Right atrium auricular region (tissue), 2 donors: ENCODE measurements at regions not wholly inside any gene's neighbourhood (a gene's known extent, or its start where the extent isn't known, plus 50 kb on each side); places are given as distances from the start of the nearest gene placed in this dataset.

ENCODE experiments used
- DNase-seq: peaks from one replicate; pipeline ENCODE4 v3.0.0-alpha.2; 2019; ENCODE audit warnings: low spot score
- H3K27ac ChIP-seq, 2 donors: fragments of 200-600 bp; sonication (generic); 1 replicate in 1 of 2; 2 replicates in 1 of 2; pipeline ENCODE4 v1.5.1; 2016 to 2019
- H3K27me3 ChIP-seq, 2 donors: fragments of 200-600 bp; sonication (generic); one replicate each; pipeline versions ENCODE4 v1.5.1 to v1.6.0; 2017 to 2019
- H3K36me3 ChIP-seq: fragments of 200-600 bp; sonication (generic); one replicate; pipeline ENCODE4 v1.5.1; 2016
- H3K4me1 ChIP-seq, 2 donors: fragments of 200-600 bp; sonication (generic); one replicate each; pipeline versions ENCODE4 v1.5.1 to v1.6.0; 2017 to 2019
- H3K4me3 ChIP-seq, 2 donors: fragments of 200-600 bp; sonication (generic); 1 replicate in 1 of 2; 2 replicates in 1 of 2; pipeline ENCODE4 v1.5.1; 2017 to 2019; ENCODE audit warnings: mild to moderate bottlenecking in 1 of 2, moderate library complexity in 1 of 2
- H3K9me3 ChIP-seq, 2 donors: fragments of 200-600 bp; sonication (generic); one replicate each; pipeline ENCODE4 v1.5.1; 2019
- TF ChIP-seq, protein P1 (sequence below), 2 donors: fragments of 200-600 bp; sonication (generic); IDR thresholded peaks; one replicate each; pipeline ENCODE4 v1.5.1; 2019; ENCODE audit warnings: antibody characterized with exemption in 2 of 2

DNA sequence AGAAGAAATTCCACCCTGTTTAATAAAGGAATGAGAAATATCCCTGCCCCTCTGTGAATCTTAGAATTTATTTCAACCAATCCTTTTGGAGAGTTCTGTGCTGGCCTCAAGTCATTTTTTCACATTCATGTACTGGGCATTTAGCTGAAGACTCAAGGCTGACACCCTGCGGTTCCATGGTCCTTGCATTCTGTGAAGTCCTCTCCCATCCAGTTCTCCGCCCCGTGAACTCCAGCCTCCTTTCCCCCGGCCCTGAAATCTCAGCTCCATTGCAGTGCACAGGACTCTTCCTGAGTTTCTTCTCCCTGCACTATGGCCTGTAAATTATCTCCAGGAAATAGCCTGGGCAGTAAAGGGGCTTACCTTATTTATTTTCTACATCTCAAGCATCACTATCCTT is 183.0 kb upstream of the KCND2 start:
- Histone ChIP-seq H3K27me3 (no peaks in the 10 kb centered on the region), H3K4me3 (no peak overlapping the region), H3K4me1 (no peaks in the 10 kb centered on the region), H3K36me3 (no peaks in the 10 kb centered on the region), H3K27ac (no peak overlapping the region), H3K9me3 (no peaks in the 10 kb centered on the region)
- TF ChIP-seq, protein P1, sequence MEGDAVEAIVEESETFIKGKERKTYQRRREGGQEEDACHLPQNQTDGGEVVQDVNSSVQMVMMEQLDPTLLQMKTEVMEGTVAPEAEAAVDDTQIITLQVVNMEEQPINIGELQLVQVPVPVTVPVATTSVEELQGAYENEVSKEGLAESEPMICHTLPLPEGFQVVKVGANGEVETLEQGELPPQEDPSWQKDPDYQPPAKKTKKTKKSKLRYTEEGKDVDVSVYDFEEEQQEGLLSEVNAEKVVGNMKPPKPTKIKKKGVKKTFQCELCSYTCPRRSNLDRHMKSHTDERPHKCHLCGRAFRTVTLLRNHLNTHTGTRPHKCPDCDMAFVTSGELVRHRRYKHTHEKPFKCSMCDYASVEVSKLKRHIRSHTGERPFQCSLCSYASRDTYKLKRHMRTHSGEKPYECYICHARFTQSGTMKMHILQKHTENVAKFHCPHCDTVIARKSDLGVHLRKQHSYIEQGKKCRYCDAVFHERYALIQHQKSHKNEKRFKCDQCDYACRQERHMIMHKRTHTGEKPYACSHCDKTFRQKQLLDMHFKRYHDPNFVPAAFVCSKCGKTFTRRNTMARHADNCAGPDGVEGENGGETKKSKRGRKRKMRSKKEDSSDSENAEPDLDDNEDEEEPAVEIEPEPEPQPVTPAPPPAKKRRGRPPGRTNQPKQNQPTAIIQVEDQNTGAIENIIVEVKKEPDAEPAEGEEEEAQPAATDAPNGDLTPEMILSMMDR (IDR thresholded peaks at IDR 0.05), result no peak
- no peak for DNase-seq

DNA sequence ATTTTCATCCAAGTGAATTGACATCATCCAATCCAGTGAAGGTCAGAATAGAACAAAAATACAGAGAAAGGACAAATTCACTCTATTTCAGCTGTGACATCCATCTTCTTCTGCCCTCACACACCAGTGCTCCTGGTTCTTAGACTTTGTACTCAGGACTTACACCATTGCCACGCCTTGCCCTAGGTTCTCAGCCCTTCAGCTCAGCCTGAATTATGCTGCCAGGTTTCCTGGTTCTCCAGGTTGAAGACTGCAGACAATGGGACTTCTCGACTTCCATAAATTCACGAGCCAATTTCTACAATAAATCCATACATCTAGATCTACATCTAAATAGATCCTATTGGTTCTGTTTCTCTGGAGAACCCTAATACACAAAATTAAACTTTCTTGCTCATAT is 181.2 kb upstream of the KCND2 start:
- Histone ChIP-seq H3K9me3 (no peaks in the 10 kb centered on the region), H3K36me3 (no peaks in the 10 kb centered on the region), H3K27me3 (no peaks in the 10 kb centered on the region), H3K27ac (no peak overlapping the region), H3K4me3 (no peak overlapping the region), H3K4me1 (no peaks in the 10 kb centered on the region)
- no peak for DNase-seq
- TF ChIP-seq, protein P1 (IDR thresholded peaks at IDR 0.05), result no peak

DNA sequence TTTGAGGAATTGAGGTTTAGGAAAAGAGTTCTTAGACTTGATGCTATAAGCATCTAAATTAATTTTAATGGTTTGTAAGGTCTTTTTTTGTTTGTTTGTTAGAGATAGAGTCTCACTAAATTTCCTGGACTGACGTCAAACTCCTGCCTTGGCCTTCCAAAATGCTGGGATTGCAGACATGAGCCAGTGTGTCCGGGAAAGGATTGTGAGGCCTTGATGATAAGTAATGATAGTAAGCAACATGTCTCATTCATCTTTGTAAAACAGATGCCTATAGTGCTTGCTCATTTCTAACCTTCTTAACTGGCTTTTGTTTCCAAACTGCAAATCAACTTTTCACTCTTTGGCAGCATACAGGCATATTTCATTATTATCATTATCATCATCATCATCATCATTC is 176.0 kb upstream of the KCND2 start:
- no peak for DNase-seq
- TF ChIP-seq, protein P1 (IDR thresholded peaks at IDR 0.05), result no peak
- no peak overlapping the region for H3K27ac ChIP-seq

DNA sequence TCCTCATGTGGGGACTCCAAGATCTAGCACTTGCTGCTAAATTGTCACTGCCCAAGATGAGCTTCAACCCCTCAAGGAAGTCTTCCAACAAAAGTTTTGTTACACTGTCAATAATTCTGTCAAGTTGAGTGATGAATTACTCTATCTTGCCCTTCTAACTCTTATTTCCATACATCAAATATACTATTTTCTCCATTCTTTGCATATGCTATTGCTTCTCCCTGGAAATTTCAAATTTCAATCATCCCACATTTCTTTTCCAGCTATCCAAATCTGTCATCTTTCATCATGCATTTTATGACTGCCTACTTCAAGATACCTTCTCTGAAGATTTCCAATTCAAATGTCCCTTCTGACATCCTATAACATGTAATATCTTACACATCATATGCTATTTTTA is 175.2 kb upstream of the KCND2 start:
- H3K9me3 ChIP-seq, result no peaks in the 10 kb centered on the region
- no peaks in the 10 kb centered on the region for H3K27me3 ChIP-seq
- DNase-seq, result no peak
- H3K4me1 ChIP-seq, result no peaks in the 10 kb centered on the region
- TF ChIP-seq, protein P1 (IDR thresholded peaks at IDR 0.05), result no peak
- H3K36me3 ChIP-seq, result no peaks in the 10 kb centered on the region
- H3K4me3 ChIP-seq, result no peak overlapping the region
- no peak overlapping the region for H3K27ac ChIP-seq

More for the DNA sequence above, 176.0 kb upstream of the KCND2 start:
- H3K36me3 ChIP-seq, result no peaks in the 10 kb centered on the region
- no peaks in the 10 kb centered on the region for H3K4me1 ChIP-seq
- H3K4me3 ChIP-seq, result no peak overlapping the region
- H3K9me3 ChIP-seq, result no peaks in the 10 kb centered on the region
- H3K27me3 ChIP-seq, result no peaks in the 10 kb centered on the region

DNA sequence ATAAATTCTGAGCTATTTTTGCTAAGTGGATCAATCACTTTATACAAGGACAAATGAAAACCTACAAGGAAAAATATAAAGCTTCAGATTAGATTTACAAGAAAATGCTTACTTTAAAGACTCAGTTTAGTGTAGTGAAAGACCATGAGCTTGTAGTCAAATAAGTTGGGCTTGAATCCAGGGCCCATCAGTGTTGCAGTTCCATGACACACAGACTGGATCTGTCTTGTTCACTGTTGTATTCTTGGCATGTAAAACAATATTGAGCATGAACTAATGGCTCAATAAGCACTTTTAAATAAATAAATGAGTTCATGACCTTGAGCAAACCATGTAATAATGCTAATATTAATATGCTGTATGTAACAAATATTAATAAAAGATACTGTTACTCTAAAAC is 164.6 kb upstream of the KCND2 start:
- Histone ChIP-seq H3K4me1 (no peaks in the 10 kb centered on the region), H3K27me3 (no peaks in the 10 kb centered on the region), H3K9me3 (peaks cover 0 to 13% of the 10 kb centered on the region in 2 donors), H3K4me3 (no peak overlapping the region), H3K27ac (no peak overlapping the region), H3K36me3 (no peaks in the 10 kb centered on the region)
- TF ChIP-seq, protein P1 (IDR thresholded peaks at IDR 0.05), result no peak
- DNase-seq, result no peak

DNA sequence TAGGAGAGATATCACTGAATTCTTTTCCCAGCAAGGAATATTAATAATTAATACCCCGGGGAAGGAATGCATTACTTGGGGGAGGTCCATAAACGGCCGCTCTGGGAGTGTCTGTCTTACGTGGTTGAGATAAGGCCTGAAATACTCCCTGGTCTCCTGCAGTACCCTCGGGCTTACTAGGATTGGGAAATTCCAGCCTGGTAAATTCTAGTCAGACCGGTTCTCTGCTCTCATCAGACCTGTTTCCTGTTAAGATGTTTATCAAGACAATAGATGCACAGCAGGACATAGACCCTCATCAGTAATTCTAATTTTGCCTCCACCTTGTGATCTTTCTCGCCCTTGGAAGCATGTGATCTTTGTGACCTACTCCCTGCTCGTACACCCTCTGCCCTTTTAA is 162.8 kb upstream of the KCND2 start:
- H3K4me1 ChIP-seq, result no peaks in the 10 kb centered on the region
- TF ChIP-seq, protein P1 (IDR thresholded peaks at IDR 0.05), result no peak
- H3K27me3 ChIP-seq, result no peaks in the 10 kb centered on the region
- DNase-seq, result no peak
- H3K4me3 ChIP-seq, result no peak overlapping the region
- H3K27ac ChIP-seq, result no peak overlapping the region
- no peaks in the 10 kb centered on the region for H3K36me3 ChIP-seq
- peaks cover 0 to 13% of the 10 kb centered on the region in 2 donors for H3K9me3 ChIP-seq
